Activated CD4-positive, alpha-beta T cell treated with anti-CD3 and anti-CD28 coated beads for 36 hours (primary cell): ENCODE measurements at regions not wholly inside any gene's neighbourhood (a gene's known extent, or its start where the extent isn't known, plus 50 kb on each side); places are given as distances from the start of the nearest gene placed in this dataset.
"Not testable (repeated sequence)": the region's sequence is repeated elsewhere in the genome, so short reads cannot be mapped to it uniquely, and the experiment has no call there.

ENCODE experiments used
- ATAC-seq: fragments of 200-7000 bp; cut with Tn5 transposase; one replicate; pipeline ENCODE4 v1.10.0; 2021; ENCODE audit warnings: mild to moderate bottlenecking, moderate library complexity
- CTCF ChIA-PET: fragments of 350-600 bp; sonication (Branson Sonifier 250); formaldehyde crosslinking; loops from one replicate; lab custom pipeline; 2021; ENCODE audit warnings: antibody characterized with exemption; lab: Charles Lee
- POLR2A ChIA-PET: fragments of 350-600 bp; sonication (Branson Sonifier 250); formaldehyde crosslinking; loops from one replicate; lab custom pipeline; 2021; ENCODE audit warnings: antibody characterized with exemption, inconsistent platforms; lab: Charles Lee
- DNase-seq: peaks from one replicate; pipeline ENCODE4 v3.0.0-alpha.2; 2020
- H3K27ac Mint-ChIP-seq: one replicate; pipeline ENCODE4 v1.8.0; 2021; ENCODE audit warnings: mixed read lengths
- H3K27me3 Mint-ChIP-seq: one replicate; pipeline ENCODE4 v1.8.0; 2021; ENCODE audit warnings: mixed read lengths
- H3K36me3 Mint-ChIP-seq: one replicate; pipeline ENCODE4 v1.8.0; 2021; ENCODE audit warnings: low read depth, mixed read lengths
- H3K4me1 Mint-ChIP-seq: one replicate; pipeline ENCODE4 v1.8.0; 2021; ENCODE audit warnings: mixed read lengths
- H3K4me3 Mint-ChIP-seq: one replicate; pipeline ENCODE4 v1.8.0; 2021; ENCODE audit warnings: mild to moderate bottlenecking, moderate library complexity, mixed read lengths
- H3K9me3 Mint-ChIP-seq: one replicate; pipeline ENCODE4 v1.8.0; 2021; ENCODE audit warnings: low read depth, mixed read lengths
- intact Hi-C, 2 experiments: fragments of 100-400 bp; cut with DNase I in 1 of 2; cut with micrococcal nuclease in 1 of 2; formaldehyde crosslinking; loops; one replicate each; pipeline versions ENCODE4 v1.14.2 to v1.15.1; 2022 to 2024; cut with DNase I, micrococcal nuclease

GRCh38 chr9:90077598-90077997, 472.8 kb downstream of the GADD45G start:
- CTCF ChIA-PET = interaction anchor here (0.7 to 1.5 kb wide), 3 partner anchors 93 to 802 kb away, joined by 3 to 4 read pairs (median 3); no protein-coding TSS in a partner anchor
- not testable (repeated sequence) for H3K4me3 Mint-ChIP-seq

GRCh38 chr9:90078988-90079421, 474.2 kb downstream of the GADD45G start:
- ATAC-seq = no peak

More at GRCh38 chr9:90077598-90077997, 472.8 kb downstream of the GADD45G start:
- H3K4me1 Mint-ChIP-seq, H3K36me3 Mint-ChIP-seq, DNase-seq, intact Hi-C loops, H3K9me3 Mint-ChIP-seq, POLR2A ChIA-PET, H3K27ac Mint-ChIP-seq: not testable (repeated sequence)
- peaks cover 21% of the 10 kb centered on the region for H3K27me3 Mint-ChIP-seq
- ATAC-seq = peak; percentile 53

GRCh38 chr9:90085633-90086032, 480.8 kb downstream of the GADD45G start:
- Mint-ChIP-seq H3K27ac (no peak overlapping the region), H3K9me3 (no peaks in the 10 kb centered on the region), H3K27me3 (peaks cover 8% of the 10 kb centered on the region), H3K4me1 (no peaks in the 10 kb centered on the region), H3K4me3 (no peak overlapping the region), H3K36me3 (no peaks in the 10 kb centered on the region)
- DNase-seq = no peak
- ATAC-seq = no peak
- ChIA-PET POLR2A (no interaction called here), CTCF (no interaction called here)
- intact Hi-C loops = no loop called here

More at GRCh38 chr9:90078988-90079421, 474.2 kb downstream of the GADD45G start:
- no peaks in the 10 kb centered on the region for H3K9me3 Mint-ChIP-seq
- no peak for DNase-seq
- H3K27me3 Mint-ChIP-seq = peaks cover 25% of the 10 kb centered on the region
- no peaks in the 10 kb centered on the region for H3K4me1 Mint-ChIP-seq
- no peaks in the 10 kb centered on the region for H3K36me3 Mint-ChIP-seq
- H3K27ac Mint-ChIP-seq = no peak overlapping the region
- ChIA-PET POLR2A (interaction anchor here (1.1 kb wide), 1 partner anchor 9 kb away, joined by 4 read pairs; no protein-coding TSS in a partner anchor), CTCF (interaction anchor here (1.0 kb wide), 1 partner anchor 42 kb away, joined by 4 read pairs; no protein-coding TSS in a partner anchor)
- H3K4me3 Mint-ChIP-seq = no peak overlapping the region
- intact Hi-C loops = no loop called here

GRCh38 chr9:90086101-90086511, 481.3 kb downstream of the GADD45G start:
- ATAC-seq = no peak

GRCh38 chr9:90088434-90088833, 483.6 kb downstream of the GADD45G start:
- Mint-ChIP-seq H3K9me3 (no peaks in the 10 kb centered on the region), H3K27ac (no peak overlapping the region), H3K36me3 (no peaks in the 10 kb centered on the region), H3K4me3 (no peak overlapping the region), H3K4me1 (peaks cover 16% of the 10 kb centered on the region), H3K27me3 (peaks cover 14% of the 10 kb centered on the region)
- intact Hi-C loops = no loop called here
- ChIA-PET POLR2A (no interaction called here), CTCF (interaction anchor here (1.2 kb wide), 1 partner anchor 486 kb away, joined by 3 read pairs; no protein-coding TSS in a partner anchor)
- DNase-seq (no peak), ATAC-seq (no peak)

More at GRCh38 chr9:90086101-90086511, 481.3 kb downstream of the GADD45G start:
- no peaks in the 10 kb centered on the region for H3K36me3 Mint-ChIP-seq
- ChIA-PET POLR2A (no interaction called here), CTCF (no interaction called here)
- H3K27me3 Mint-ChIP-seq = peaks cover 9% of the 10 kb centered on the region
- intact Hi-C loops = no loop called here
- DNase-seq = no peak
- H3K27ac Mint-ChIP-seq = no peak overlapping the region
- no peak overlapping the region for H3K4me3 Mint-ChIP-seq
- H3K9me3 Mint-ChIP-seq = no peaks in the 10 kb centered on the region
- H3K4me1 Mint-ChIP-seq = no peaks in the 10 kb centered on the region

- peaks cover 16% of the 10 kb centered on the region for H3K27me3 Mint-ChIP-seq
- H3K36me3 Mint-ChIP-seq = no peaks in the 10 kb centered on the region
- CTCF ChIA-PET = interaction anchor here (1.2 kb wide), 1 partner anchor 486 kb away, joined by 3 read pairs; no protein-coding TSS in a partner anchor
- no peak for ATAC-seq
- no peaks in the 10 kb centered on the region for H3K9me3 Mint-ChIP-seq
- no peak overlapping the region for H3K27ac Mint-ChIP-seq
- intact Hi-C loops = no loop called here
- POLR2A ChIA-PET = no interaction called here
- H3K4me1 Mint-ChIP-seq = peaks cover 20% of the 10 kb centered on the region
- no peak overlapping the region for H3K4me3 Mint-ChIP-seq
- DNase-seq = no peak
These were observed 484.0 kb downstream of the GADD45G start for GRCh38 chr9:90088856-90089255.

- no peak for DNase-seq
- intact Hi-C loops = loop anchor here in 1 of 2 experiments (10.0 kb wide), 1 partner anchor 106 kb away; no protein-coding TSS in a partner anchor
- no peak for ATAC-seq
- Mint-ChIP-seq H3K36me3 (no peaks in the 10 kb centered on the region), H3K9me3 (no peaks in the 10 kb centered on the region), H3K27me3 (peaks cover 12% of the 10 kb centered on the region), H3K4me1 (peaks cover 20% of the 10 kb centered on the region), H3K27ac (no peak overlapping the region), H3K4me3 (no peak overlapping the region)
- CTCF ChIA-PET = no interaction called here
- POLR2A ChIA-PET = no interaction called here
These were observed 486.2 kb downstream of the GADD45G start for GRCh38 chr9:90090997-90091396.

GRCh38 chr9:90092508-90092907, 487.7 kb downstream of the GADD45G start:
- Mint-ChIP-seq H3K4me3 (no peak overlapping the region), H3K27me3 (peaks cover 15% of the 10 kb centered on the region), H3K4me1 (peaks cover 20% of the 10 kb centered on the region), H3K27ac (no peak overlapping the region), H3K36me3 (no peaks in the 10 kb centered on the region), H3K9me3 (no peaks in the 10 kb centered on the region)
- ChIA-PET POLR2A (no interaction called here), CTCF (interaction anchor here (0.6 to 5.5 kb wide), 2 partner anchors 449 to 495 kb away, joined by 4 to 30 read pairs; no protein-coding TSS in a partner anchor)
- DNase-seq (peak; percentile 29), ATAC-seq (peak; percentile 44)
- intact Hi-C loops = loop anchor here in 1 of 2 experiments (10.0 kb wide), 1 partner anchor 108 kb away; no protein-coding TSS in a partner anchor

- peak; percentile 39 for DNase-seq
- peak; percentile 53 for ATAC-seq
- Mint-ChIP-seq H3K9me3 (no peaks in the 10 kb centered on the region), H3K4me1 (peaks cover 20% of the 10 kb centered on the region), H3K27me3 (peaks cover 15% of the 10 kb centered on the region), H3K36me3 (no peaks in the 10 kb centered on the region), H3K27ac (no peak overlapping the region), H3K4me3 (no peak overlapping the region)
- ChIA-PET POLR2A (no interaction called here), CTCF (interaction anchor here (0.5 to 5.5 kb wide), 7 partner anchors 10 to 1864 kb away, joined by 3 to 30 read pairs (median 3); no protein-coding TSS in a partner anchor)
- intact Hi-C loops = loop anchor here in 1 of 2 experiments (10.0 kb wide), 1 partner anchor 111 kb away; no protein-coding TSS in a partner anchor
These were observed 490.9 kb downstream of the GADD45G start for GRCh38 chr9:90095682-90096081.

GRCh38 chr9:90097237-90097636, 492.4 kb downstream of the GADD45G start:
- Mint-ChIP-seq H3K36me3 (no peaks in the 10 kb centered on the region), H3K4me3 (no peak overlapping the region), H3K27ac (no peak overlapping the region), H3K27me3 (peaks cover 11% of the 10 kb centered on the region), H3K9me3 (no peaks in the 10 kb centered on the region), H3K4me1 (peaks cover 19% of the 10 kb centered on the region)
- intact Hi-C loops = loop anchor here in 1 of 2 experiments (10.0 kb wide), 1 partner anchor 112 kb away; no protein-coding TSS in a partner anchor
- ChIA-PET POLR2A (interaction anchor here (0.6 kb wide), 1 partner anchor 166 kb away, joined by 5 read pairs; no protein-coding TSS in a partner anchor), CTCF (interaction anchor here (1.3 to 5.5 kb wide), 2 partner anchors 500 to 503 kb away, joined by 6 to 30 read pairs; no protein-coding TSS in a partner anchor)
- no peak for DNase-seq
- ATAC-seq = no peak

GRCh38 chr9:90098408-90098807, 493.6 kb downstream of the GADD45G start:
- no peak overlapping the region for H3K27ac Mint-ChIP-seq
- ChIA-PET POLR2A (no interaction called here), CTCF (interaction anchor here (1.0 to 1.3 kb wide), 3 partner anchors 174 to 505 kb away, joined by 4 to 6 read pairs (median 5); no protein-coding TSS in a partner anchor)
- H3K27me3 Mint-ChIP-seq = peaks cover 8% of the 10 kb centered on the region
- intact Hi-C loops = loop anchor here in 1 of 2 experiments (10.0 kb wide), 1 partner anchor 114 kb away; no protein-coding TSS in a partner anchor
- no peak overlapping the region for H3K4me3 Mint-ChIP-seq
- H3K9me3 Mint-ChIP-seq = no peaks in the 10 kb centered on the region
- ATAC-seq (no peak), DNase-seq (no peak)
- H3K4me1 Mint-ChIP-seq = peaks cover 7% of the 10 kb centered on the region
- no peaks in the 10 kb centered on the region for H3K36me3 Mint-ChIP-seq
